LNCAP (cell line): ENCODE measurements at regions not wholly inside any gene's neighbourhood (a gene's known extent, or its start where the extent isn't known, plus 50 kb on each side); places are given as distances from the start of the nearest gene placed in this dataset.

Experiments used
- TF ChIP-seq, protein P1 (sequence below): fragments of 450-650 bp; IDR thresholded peaks from 2 replicates; pipeline ENCODE4 v1.5.1; 2017; ENCODE audit warnings: mild to moderate bottlenecking

- TF ChIP-seq, protein P1, sequence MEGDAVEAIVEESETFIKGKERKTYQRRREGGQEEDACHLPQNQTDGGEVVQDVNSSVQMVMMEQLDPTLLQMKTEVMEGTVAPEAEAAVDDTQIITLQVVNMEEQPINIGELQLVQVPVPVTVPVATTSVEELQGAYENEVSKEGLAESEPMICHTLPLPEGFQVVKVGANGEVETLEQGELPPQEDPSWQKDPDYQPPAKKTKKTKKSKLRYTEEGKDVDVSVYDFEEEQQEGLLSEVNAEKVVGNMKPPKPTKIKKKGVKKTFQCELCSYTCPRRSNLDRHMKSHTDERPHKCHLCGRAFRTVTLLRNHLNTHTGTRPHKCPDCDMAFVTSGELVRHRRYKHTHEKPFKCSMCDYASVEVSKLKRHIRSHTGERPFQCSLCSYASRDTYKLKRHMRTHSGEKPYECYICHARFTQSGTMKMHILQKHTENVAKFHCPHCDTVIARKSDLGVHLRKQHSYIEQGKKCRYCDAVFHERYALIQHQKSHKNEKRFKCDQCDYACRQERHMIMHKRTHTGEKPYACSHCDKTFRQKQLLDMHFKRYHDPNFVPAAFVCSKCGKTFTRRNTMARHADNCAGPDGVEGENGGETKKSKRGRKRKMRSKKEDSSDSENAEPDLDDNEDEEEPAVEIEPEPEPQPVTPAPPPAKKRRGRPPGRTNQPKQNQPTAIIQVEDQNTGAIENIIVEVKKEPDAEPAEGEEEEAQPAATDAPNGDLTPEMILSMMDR, result no peak
Measured at GRCh38 chr4:12177416-12177815, 748.7 kb upstream of the HS3ST1 start.

DNA sequence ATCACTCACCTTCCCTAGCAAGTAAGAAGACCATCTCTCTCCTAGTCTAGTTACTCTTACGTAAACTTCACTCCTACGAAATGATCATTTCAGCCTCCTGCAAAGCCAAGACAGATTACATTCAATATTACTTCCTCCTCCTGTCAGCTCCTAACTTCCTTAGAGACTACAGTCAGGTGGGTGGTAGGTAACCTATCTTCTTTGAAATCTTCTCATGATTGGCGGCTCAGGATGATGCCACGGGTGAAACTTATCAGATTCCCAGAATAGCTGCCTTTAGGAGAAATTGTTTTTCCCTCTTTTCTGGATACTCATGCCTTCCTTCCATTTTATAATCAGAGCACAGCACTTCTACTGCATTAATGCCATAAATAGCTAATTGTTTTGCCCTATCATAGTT, 744.8 kb upstream of the HS3ST1 start:
- TF ChIP-seq, protein P1, result no peak

- TF ChIP-seq, protein P1, result no peak
Measured at GRCh38 chr4:12172198-12172973, 743.7 kb upstream of the HS3ST1 start.

DNA sequence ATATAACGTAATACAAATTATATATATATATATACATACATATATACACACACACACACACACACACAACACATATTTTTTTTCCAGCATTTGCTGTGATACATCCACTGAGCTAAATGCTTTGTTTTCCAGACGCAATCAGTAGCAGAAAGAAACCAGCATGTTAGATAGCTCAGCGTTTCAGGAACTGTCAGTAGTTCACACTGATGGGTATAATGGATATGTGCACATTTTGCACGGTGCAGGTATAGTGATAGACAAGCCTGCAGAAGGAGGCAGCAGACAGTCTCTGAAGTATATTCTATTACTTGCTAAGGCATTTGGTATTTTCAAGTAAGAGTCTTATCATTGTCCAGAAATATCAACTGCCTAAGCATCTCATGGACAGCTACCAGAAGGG, 741.6 kb upstream of the HS3ST1 start:
- TF ChIP-seq, protein P1, result no peak

- TF ChIP-seq, protein P1, result no peak
Measured at GRCh38 chr4:12165616-12166015, 736.9 kb upstream of the HS3ST1 start.

DNA sequence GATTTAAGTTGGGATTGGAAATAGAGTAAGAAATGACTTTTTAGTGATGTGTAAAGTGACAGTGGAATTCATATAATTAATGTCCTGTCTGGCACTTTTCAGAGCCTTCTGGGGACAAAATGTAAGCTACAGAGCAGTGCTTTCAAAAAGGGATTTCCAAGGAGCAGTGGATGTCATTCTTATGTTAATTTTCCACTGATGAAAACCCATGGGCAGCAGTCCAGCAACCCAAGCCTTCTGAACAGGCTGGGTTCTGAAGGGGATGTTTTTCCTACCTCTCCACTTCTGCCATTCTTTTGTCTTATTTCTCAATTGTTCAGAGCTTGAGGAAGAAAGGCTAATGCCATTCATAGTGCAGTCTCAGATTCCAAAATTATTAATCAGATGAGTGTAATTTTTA, 717.6 kb upstream of the HS3ST1 start:
- TF ChIP-seq, protein P1, result no peak

GRCh38 chr4:12145768-12146167, 717.1 kb upstream of the HS3ST1 start:
- TF ChIP-seq, protein P1, result no peak

GRCh38 chr4:12145106-12145505, 716.4 kb upstream of the HS3ST1 start:
- TF ChIP-seq, protein P1, result no peak
